ENCODE measurements at regions not wholly inside any gene's neighbourhood (a gene's known extent, or its start where the extent isn't known, plus 50 kb on each side); places are given as distances from the start of the nearest gene placed in this dataset.

DNA sequence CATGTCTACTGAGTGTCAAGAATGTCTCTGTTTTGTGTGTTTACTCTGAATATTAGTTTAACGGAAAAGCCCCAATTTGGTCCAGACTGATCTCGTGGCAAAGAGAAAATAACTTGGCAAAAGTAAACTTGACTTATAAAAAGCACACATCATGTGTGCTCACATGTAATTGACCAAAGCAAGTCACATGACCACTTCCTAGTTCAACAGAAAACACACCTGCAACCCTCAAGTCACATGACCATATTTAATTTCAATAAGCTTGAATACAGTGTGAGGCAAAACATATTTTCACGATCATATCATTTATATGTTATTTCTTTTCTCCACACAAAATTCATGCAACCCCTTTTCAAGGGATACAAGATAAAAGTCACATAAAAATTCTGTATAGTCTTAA, 662.4 kb downstream of the SLITRK1 start:
- no peak for DNase-seq (ENCODE audit: low read depth in 2 of 2)

DNA sequence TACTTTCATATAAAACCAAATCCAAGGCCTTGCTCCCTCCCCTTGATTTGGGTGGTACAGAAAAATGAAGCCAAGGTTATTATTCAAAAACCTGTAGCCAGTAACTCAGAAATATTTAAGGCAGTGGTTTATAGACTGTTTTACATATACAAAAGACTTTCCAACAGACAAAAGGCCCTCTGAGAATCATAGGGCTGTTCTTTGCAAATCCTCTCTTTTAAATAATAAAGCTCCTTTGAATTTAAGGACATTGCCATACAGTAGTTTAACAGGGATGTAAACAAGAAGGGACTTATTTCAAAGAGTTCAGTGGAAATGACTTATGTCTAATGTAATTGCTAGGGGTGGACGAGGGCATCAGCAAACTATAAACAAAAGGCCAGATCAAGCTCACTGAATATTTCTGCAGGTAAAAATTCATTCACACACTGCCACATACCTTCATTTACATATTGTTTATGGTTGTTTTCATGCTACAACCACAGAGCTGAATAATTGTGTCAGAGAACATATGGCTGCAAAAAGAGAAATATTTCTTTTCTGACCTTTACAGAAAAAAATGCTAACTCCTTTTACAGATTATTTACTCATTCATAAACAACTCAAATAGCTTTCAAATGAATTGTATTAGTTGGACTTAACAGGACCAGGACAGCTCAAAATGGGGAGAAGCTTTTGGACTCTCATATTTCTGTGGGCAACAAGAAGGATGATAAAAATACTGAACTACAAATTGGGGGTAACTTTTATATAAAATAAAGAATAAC, 665.6 kb downstream of the SLITRK1 start:
- DNase-seq (ENCODE audit: low read depth in 2 of 2), result no peak

DNA sequence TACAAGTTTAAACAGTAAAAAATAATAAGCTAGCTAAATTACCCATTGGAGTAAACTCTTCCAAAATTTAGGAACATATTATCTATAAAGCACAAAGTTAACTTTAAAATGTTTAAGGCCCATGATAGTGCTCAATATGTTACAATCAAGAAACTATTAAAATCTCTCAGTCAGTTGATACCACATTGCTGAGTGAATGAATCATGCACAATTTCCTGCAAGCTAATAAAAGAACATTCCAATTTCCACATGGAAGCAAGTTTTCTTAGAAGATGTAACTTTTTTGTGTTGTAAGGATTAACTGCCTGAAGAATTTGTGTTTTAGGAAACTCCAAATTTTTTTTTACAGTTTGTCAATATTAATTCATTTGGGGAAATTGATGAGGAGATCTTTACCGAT, 666.6 kb downstream of the SLITRK1 start:
- no peak for DNase-seq (ENCODE audit: low read depth in 2 of 2)

DNA sequence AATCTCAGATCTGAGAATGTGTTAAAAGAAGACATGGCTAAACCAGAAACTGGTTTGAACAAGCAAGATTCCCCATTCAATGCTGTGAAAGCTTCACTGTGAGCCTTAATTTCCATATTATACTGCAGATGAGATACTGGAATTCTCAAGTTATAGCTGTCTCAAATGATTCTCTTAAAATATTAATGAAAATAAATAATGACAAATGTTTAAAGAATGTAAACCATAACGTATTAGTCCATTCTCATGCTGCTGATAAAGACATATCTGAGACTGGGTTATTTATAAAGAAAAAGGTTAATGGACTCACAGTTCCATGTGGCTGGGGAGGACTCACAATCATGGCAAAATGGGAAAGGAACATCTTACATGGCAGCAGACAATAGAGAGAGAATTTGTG, 667.8 kb downstream of the SLITRK1 start:
- DNase-seq (ENCODE audit: low read depth in 2 of 2), result no peak

DNA sequence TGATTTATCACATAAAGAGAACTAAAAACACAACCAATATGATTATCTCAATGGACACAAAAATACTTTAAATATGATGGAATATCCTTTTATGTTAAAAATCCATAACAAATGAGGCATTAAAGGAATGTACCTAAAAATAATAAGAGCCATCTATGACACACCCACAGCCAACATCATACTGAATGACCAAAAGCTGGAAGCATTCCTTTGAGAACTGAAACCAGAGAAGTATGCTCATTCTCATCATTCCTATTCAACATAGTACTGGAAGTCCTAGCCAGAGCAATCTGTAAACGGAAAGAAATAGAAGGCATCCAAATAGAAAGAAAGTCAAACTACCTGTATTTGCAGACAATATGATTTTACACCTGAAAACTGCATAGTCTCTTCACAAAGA, 671.0 kb downstream of the SLITRK1 start:
- no peak for DNase-seq (ENCODE audit: low read depth in 2 of 2)

DNA sequence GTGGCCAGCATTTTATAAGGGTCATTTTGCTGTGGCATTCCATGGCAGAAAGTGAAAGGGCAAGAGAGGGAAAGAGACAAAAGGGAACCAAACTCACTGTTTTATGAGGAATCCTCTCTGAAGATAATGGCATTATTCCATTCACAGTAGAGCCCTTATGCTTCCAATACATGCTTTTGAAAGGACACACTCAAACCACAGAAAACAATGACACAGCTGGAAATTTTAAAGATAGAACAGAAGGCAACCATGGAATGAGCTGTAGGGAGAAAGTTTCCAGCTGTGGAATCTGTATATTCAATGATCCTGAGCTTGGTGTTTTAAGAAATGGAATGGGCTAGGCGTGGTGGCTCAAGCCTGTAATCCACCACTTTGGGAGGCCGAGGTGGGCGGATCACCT, 677.4 kb downstream of the SLITRK1 start:
- no peak for DNase-seq (ENCODE audit: low read depth in 2 of 2)

DNA sequence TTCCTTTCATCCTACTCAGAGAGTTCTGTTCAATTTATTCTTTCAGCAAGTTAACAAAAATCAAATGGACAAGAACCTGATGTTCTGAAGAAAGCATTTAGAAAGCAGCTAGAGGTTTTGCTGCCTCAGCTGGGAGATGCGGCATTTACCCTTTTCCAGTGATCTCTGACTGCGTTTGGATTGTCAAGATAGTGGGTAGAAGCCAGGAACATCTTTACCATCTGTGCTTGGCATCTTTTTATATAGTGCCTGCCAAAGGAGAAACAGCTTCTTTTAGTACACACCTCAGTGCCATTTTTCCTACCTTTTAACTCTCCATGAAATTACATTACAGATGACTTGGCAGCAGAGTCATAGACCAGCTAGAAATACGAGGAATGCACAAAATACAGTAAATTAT, 680.8 kb downstream of the SLITRK1 start:
- no peak for DNase-seq (ENCODE audit: low read depth in 2 of 2)

DNA sequence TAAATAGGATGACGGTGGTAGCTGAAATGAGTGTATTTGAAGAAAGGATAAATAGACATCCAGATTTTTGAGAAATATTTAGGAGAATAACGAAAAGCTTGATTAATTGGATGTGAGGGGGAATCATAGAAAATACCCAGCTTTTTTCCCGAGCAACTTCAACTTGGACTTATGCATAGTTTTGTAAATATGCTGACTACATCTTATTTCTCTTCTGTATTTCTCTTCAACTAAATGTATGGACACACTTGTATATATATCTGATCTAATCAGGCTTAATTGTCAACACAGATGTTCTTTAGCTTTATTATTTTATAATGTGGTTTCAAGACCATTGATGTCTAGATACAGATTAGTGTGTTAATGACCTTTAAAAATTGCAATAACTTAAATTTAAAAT, 685.0 kb downstream of the SLITRK1 start:
- DNase-seq (ENCODE audit: low read depth in 2 of 2), result no peak

DNA sequence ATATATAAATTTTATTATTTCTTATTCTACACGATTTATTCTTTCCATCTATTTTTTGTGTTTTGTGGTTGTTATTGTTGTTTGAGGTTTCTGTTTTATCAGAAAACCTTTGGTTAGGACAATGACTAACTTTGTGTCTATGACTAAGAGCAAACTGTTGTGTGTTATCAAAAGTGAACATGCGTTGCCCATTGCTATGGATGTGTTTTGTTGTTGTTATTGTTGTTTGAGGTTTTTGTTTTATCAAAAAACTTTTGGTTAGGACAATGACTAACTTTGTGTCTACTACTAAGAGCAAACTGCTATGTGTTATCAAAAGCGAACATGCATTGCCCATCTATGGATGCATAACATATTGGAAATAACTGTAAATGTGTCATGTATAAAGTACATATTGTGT, 692.3 kb downstream of the SLITRK1 start:
- DNase-seq (ENCODE audit: low read depth in 2 of 2), result no peak

DNA sequence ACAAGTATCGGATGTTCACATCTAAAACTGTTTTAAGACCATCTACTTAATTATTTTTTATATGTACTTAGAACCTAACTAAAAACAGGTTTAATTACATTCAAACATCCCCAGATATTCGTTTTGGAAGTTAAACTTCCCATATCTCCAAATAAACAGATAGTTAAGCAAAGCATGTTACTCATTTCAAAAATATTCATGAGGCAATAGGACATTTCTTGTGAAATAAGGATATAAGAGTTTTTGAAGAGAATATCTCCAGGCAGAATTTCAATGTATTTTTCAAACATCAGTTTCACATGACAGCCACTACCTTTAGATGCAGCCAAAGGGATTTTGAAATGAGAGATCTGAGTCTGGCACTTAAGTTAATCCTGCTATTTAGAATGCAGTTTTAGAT, 697.5 kb downstream of the SLITRK1 start:
- DNase-seq (ENCODE audit: low read depth in 2 of 2), result no peak

DNA sequence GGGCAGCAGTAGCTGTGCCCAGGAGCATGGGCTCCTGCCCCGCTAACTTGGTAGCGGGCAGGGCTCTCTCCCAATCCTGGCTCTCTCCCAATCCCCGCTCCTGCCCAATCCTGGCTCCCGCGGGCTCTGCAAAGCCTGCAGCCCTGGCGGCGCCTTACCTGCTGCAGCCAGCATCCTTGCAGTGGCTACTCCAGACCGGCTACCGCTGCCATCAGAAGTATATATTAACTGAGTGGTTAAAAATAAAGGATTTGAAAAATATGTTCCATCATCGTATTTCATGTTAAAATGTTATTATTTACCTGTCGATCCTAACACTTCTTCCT, 698.2 kb downstream of the SLITRK1 start:
- DNase-seq (ENCODE audit: low read depth in 2 of 2), result no peak

DNA sequence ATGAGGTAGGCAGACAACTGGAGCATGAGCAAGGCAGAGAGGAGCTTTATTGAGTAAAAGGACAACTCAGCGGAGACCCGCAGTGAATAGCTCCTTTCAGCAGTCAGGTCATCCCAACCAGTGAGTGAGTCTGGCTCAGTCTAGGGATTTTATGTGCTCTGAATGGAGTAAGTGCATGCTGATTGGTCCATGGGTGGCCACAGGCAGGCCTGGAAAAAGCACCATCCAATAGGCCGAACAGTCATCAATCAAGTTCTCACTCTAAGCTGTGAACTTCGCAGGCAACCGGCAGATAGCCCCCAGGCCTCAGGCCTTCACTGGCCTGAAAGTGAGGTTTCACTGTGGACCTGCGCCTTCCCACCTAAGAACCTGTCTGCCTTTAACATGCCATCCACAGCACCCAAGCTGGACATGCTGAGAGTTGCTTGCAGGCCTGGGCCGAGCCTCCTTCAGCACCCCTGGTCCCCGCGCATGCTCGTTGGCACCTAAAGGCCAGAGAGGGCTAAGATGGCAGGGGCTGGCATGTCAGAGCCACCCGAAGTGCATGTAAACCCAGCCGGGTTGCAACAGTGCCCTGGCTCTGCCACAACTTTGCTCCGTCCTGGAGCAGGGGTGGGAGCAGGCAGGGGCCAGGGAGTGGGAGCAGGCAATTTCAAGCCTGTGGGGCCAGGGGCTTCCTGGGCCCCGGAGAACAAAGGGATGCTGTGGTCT, 698.7 kb downstream of the SLITRK1 start:
- no peak for DNase-seq (ENCODE audit: low read depth in 2 of 2)

DNA sequence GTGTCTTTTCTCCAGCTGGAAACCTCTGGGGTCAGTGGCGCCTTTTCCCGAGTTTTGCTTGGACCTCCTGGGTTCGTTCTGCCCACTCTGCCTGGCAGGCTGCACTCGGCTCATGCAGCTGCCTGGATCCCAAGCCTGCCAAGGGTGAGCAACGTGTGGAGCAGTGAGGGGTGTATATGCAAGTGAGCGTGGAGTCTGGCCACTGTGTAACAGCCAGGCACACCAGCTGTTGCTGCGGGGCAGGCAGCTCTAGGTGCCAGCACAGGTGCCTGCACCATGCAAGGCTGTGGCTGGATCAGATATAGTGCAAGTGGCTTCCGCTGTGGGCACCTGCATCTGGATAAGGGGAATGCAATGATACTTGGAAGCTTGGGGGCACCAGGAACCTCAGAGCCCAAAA, 699.4 kb downstream of the SLITRK1 start:
- DNase-seq (ENCODE audit: low read depth in 2 of 2), result no peak

DNA sequence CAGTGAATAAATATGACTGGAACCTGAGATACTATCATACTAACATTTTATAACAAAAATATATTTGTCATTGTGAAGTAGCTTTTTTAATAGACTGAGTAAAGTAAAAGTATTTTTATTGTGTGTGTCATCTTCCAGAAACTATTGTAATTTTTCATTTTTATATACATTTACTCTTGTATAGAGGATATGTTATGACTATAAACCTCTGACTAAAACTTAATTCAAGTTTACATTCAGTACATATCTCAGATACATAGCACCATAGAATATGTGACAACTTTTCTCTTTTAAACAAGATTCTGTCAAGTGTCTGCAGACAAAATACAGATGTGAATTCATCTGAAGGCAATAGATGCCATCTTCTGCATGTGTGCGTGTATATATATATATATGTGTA, 704.3 kb downstream of the SLITRK1 start:
- DNase-seq (ENCODE audit: low read depth in 2 of 2), result no peak

DNA sequence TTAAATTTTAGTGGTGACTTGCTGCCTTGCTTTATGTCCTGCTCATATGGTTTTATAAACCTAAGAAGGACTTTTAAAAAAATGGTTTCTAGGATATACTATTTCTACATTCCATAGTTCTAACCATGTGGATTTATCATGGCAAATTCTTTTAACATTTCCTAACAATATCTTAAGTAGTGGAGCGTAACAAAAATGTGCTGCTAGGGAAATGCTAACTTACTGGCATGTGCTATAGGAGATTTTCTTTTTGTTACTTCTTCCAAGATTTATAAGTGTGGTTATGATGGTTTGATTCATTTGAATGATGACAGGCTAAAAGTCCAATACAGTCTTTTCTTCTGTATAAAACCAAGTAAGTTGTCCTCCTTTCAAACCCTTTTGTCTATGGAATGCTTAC, 713.7 kb downstream of the SLITRK1 start:
- no peak for DNase-seq (ENCODE audit: low read depth in 2 of 2)

DNA sequence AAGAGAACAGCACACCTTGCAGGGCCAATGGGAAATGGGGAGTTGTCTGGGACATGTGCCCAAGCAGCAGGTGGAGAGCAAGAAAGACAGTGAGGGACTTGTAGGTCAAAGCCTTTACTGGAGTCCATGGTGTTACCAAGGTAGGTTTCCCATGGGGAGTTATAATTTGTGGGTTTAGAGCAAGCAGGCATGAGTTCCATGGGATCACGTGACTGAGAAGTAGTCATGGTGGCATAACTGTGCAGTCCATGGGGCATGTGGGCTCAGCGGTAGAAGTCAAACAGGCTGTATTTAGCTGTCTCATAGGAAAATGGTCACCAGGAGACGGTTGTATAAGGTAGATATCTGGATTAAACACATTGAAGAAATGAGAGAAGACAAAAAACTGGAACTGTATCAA, 715.1 kb downstream of the SLITRK1 start:
- no peak for DNase-seq (ENCODE audit: low read depth in 2 of 2)

DNA sequence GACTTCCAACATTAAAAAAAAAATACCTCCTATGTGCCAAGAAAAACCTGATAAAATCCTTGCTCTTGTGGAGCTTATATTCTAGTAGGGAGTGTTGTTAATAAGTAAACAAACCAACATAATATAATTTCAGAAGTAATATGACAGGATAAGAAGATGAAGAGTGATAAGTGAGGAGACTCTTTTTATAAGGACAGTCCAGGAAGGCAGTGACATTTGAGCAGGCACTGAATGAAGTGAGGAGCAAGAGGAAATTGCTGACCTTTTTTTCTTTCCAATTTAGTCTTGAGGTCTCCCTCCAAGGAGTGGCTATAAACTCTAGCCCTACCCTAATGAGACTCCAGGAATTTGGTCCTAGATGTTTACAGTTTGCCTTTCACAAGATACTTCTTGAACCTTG, 715.7 kb downstream of the SLITRK1 start:
- DNase-seq (ENCODE audit: low read depth in 2 of 2), result no peak

DNA sequence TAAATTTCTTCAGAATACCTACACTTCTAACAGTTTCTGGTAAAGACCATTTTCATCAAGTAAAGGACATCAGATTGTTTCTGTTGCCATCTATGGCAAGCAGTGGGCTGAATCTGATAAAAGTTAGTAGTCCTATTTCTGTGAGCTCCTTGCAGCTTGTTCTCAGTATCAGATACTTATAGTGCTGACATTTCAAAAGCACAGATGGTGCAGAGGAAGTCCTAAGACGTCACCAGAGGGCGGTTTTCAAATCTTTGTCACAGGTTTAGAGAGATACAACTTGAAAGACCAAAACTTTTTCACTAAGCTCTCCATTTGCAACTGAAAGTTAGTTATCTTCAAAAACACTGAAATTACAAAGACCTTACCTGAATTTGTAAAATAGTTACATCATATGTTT, 719.8 kb downstream of the SLITRK1 start:
- no peak for DNase-seq (ENCODE audit: low read depth in 2 of 2)

DNA sequence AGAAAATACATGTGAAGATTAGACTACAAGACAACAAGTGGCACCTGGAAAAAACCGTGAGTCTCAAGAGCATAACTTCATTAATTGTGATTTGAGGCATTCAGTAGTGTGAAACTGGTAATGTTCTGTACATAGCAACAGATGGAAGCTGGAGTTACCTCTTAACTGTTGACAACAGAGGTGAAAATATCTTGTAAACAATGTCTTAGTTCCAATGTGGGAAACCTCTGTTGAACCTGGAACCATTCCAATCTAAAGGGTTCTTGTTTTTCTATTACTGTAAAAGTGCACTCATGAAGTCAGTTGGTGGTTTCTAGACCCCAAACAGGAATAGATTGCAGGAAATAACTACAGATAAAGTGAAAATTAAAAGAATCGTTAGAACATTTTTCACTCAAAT, 728.4 kb downstream of the SLITRK1 start:
- no peak for DNase-seq (ENCODE audit: low read depth in 2 of 2)

DNA sequence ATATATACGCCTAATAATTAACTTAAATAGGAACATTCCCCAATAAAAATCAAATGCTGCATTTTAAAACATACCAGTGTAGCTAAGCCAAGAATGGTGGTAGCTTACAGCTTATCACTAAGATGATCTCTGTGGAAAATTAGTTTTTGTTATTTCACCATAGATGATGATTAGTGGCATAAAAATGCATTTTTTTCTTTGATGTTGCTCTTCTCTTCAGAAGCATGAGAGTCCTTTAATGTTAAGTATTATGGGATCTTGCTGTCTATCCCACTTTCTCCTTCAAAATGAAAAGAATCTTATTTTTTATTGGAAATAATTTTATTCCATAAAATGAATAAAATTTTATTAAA, 731.0 kb downstream of the SLITRK1 start:
- no peak for DNase-seq (ENCODE audit: low read depth in 2 of 2)

DNA sequence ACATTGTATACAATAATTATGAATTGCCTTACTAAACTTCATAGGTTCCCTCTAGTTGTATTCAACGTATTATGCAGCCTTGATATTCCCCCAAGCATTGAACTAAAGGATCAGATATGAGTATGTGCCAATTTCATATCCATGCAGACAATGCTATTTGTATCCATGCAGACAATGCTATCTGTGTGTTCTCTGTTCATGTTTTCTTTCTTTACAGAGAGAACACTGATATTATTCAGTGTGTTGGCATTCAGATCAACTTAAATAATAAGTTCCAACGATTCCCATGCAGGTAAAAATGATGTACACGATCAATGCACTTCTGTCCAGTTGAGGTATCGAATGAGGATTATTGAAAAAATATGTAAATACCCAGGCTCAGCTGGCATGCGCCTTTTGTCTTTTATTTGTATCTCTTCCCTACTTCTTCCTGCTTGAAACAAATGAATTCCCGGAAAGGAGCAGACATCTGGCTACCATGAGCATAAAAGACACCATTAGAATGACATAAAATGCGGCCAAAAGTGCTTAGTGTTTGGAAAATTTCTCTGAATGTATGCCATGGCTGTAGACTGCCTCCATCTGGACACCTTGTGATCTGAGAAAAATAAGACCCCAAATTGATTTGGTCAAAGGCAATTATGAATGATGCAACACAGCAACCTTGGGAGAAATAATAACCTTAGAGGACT, 731.5 kb downstream of the SLITRK1 start:
- no peak for DNase-seq (ENCODE audit: low read depth in 2 of 2)

DNA sequence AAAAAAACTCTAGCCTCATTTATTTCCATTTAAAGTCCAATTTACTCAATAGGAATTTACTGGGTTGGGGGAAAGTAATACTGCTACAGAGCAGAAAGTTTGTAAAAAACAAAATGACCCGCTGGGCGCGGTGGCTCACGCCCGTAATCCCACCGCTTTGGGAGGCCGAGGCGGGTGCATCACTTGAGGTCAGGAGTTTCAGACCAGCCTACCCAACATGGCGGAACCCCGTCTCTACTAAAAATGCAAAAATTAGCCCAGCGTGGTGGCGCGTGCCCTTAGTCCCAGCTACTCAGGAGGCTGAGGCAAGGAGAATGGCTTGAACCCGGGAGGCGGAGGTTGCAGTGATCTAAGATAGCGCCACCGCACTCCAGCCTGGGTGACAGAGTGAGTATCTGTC, 745.6 kb downstream of the SLITRK1 start:
- DNase-seq (ENCODE audit: low read depth in 2 of 2), result no peak

DNA sequence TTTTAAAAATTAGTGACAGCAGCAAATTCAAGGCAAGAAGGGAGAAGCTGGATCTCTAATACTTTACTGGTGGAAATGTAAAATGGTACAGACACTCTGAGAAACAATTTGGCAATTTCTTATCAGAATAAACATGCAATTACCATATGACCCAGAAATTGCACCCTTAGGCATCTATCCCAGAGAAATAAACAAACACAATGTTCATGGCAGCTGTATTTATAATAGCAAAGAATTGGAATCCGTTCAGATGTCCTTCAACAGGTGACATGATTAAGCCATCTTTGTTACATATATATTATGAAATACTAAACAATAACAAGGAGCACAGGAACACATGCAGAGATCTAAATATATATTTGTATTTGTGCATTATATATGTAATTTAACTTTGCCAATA, 756.5 kb downstream of the SLITRK1 start:
- no peak for DNase-seq (ENCODE audit: low read depth in 2 of 2)

All from stimulated activated CD4-positive, alpha-beta T cell treated with anti-CD3 and anti-CD28 coated beads, Interleukin-4, amount 100 ng/mL, for 48 hours (primary cell).